ENCODE measurements at regions not wholly inside any gene's neighbourhood (a gene's known extent, or its start where the extent isn't known, plus 50 kb on each side); places are given as distances from the start of the nearest gene placed in this dataset.

DNA sequence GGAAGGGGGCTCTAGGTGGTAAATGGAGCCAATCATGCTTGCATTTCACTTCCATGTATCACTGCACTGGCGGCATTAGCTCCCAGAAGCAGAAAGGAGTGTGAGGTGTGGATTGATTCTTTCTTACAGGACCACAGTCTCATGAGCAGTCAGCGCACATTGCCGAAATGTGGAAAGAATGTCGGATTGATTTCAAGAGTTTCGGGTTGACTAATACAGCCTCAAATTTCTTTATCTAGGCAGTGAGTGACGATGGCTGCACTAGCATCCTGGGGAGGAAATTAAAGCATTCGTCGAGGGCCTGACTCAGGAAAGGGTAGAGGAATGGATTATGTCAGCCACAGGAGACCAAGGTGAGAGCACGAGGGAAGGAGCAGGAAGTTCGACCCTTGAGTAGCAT is 222.8 kb upstream of the CDYL start:
- DNase-seq (ENCODE audit: low read depth, low spot score) (no peak), ATAC-seq (no peak)
- POLR2A ChIA-PET = no interaction called here
- Histone ChIP-seq H3K4me1 (ENCODE audit: control insufficient read depth, insufficient read depth, low read length) (no peaks in the 10 kb centered on the region), H3K27me3 (ENCODE audit: control insufficient read depth, insufficient read depth, low read length) (no peaks in the 10 kb centered on the region), H3K36me3 (ENCODE audit: control insufficient read depth, insufficient read depth, low read length) (no peaks in the 10 kb centered on the region), H3K27ac (ENCODE audit: low read length) (no peak overlapping the region), H3K9me3 (ENCODE audit: control insufficient read depth, insufficient read depth, low read depth, low read length) (no peaks in the 10 kb centered on the region), H3K4me3 (ENCODE audit: low read depth in 2 of 2, low read length in 2 of 2) (no peak overlapping the region)
- TF ChIP-seq, protein P1, sequence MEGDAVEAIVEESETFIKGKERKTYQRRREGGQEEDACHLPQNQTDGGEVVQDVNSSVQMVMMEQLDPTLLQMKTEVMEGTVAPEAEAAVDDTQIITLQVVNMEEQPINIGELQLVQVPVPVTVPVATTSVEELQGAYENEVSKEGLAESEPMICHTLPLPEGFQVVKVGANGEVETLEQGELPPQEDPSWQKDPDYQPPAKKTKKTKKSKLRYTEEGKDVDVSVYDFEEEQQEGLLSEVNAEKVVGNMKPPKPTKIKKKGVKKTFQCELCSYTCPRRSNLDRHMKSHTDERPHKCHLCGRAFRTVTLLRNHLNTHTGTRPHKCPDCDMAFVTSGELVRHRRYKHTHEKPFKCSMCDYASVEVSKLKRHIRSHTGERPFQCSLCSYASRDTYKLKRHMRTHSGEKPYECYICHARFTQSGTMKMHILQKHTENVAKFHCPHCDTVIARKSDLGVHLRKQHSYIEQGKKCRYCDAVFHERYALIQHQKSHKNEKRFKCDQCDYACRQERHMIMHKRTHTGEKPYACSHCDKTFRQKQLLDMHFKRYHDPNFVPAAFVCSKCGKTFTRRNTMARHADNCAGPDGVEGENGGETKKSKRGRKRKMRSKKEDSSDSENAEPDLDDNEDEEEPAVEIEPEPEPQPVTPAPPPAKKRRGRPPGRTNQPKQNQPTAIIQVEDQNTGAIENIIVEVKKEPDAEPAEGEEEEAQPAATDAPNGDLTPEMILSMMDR (IDR thresholded peaks at IDR 0.05) = no peak
- TF ChIP-seq POLR2AphosphoS5 (IDR thresholded peaks at IDR 0.05; ENCODE audit: low read depth, low read length) (no peak), TCF7L2 (IDR thresholded peaks at IDR 0.05; ENCODE audit: low read depth, low read length) (no peak), SIN3A (IDR thresholded peaks at IDR 0.05; ENCODE audit: borderline replicate concordance, insufficient read depth, low read depth, low read length) (no peak)
- TF ChIP-seq, protein P2, sequence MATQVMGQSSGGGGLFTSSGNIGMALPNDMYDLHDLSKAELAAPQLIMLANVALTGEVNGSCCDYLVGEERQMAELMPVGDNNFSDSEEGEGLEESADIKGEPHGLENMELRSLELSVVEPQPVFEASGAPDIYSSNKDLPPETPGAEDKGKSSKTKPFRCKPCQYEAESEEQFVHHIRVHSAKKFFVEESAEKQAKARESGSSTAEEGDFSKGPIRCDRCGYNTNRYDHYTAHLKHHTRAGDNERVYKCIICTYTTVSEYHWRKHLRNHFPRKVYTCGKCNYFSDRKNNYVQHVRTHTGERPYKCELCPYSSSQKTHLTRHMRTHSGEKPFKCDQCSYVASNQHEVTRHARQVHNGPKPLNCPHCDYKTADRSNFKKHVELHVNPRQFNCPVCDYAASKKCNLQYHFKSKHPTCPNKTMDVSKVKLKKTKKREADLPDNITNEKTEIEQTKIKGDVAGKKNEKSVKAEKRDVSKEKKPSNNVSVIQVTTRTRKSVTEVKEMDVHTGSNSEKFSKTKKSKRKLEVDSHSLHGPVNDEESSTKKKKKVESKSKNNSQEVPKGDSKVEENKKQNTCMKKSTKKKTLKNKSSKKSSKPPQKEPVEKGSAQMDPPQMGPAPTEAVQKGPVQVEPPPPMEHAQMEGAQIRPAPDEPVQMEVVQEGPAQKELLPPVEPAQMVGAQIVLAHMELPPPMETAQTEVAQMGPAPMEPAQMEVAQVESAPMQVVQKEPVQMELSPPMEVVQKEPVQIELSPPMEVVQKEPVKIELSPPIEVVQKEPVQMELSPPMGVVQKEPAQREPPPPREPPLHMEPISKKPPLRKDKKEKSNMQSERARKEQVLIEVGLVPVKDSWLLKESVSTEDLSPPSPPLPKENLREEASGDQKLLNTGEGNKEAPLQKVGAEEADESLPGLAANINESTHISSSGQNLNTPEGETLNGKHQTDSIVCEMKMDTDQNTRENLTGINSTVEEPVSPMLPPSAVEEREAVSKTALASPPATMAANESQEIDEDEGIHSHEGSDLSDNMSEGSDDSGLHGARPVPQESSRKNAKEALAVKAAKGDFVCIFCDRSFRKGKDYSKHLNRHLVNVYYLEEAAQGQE (IDR thresholded peaks at IDR 0.05; ENCODE audit: insufficient read depth in 1 of 2, low read depth in 2 of 2, low read length in 1 of 2) = no peak
- no TSS peak for BruUV-seq (replicated peaks)
- intact Hi-C loops (cut with micrococcal nuclease; ENCODE audit: unreplicated experiment) = no loop called here
- in situ Hi-C loops (cut with HindIII; ENCODE audit: low pct_unique_long_range_greater_than_20kb, low sequenced_read_pairs) = no loop called here
- CTCF ChIA-PET = no interaction called here

DNA sequence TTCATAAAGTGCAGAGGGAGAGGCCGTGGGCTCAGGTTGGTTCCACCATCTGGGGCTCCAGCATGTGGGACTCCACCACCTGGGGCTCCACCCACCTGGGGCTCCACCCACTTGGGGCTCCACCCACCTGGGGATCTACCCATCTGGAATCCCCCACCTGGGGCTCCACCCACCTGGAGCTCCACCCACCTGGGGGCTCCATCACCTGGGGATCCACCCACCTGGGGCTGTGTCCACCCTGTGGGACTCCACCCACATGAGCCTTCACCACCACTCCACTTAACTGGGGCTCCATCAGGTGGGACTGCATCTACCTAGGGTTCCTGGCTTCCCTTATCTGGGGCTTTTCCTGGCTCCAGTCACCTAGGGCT is 226.0 kb upstream of the CDYL start:
- no peak for TF ChIP-seq TCF7L2 (IDR thresholded peaks at IDR 0.05; ENCODE audit: low read depth, low read length)
- ATAC-seq = no peak
- ChIA-PET POLR2A (no interaction called here), CTCF (interaction anchor here (0.5 kb wide), 1 partner anchor 80 kb away, joined by 3 read pairs; no protein-coding TSS in a partner anchor)
- H3K9me3 ChIP-seq (ENCODE audit: control insufficient read depth, insufficient read depth, low read depth, low read length) = no peaks in the 10 kb centered on the region
- H3K27ac ChIP-seq (ENCODE audit: low read length) = no peak overlapping the region
- no peaks in the 10 kb centered on the region for H3K27me3 ChIP-seq (ENCODE audit: control insufficient read depth, insufficient read depth, low read length)
- H3K4me3 ChIP-seq (ENCODE audit: low read depth in 2 of 2, low read length in 2 of 2) = no peak overlapping the region
- no peaks in the 10 kb centered on the region for H3K36me3 ChIP-seq (ENCODE audit: control insufficient read depth, insufficient read depth, low read length)
- H3K4me1 ChIP-seq (ENCODE audit: control insufficient read depth, insufficient read depth, low read length) = no peaks in the 10 kb centered on the region
- no peak for DNase-seq (ENCODE audit: low read depth, low spot score)
- no TSS peak for BruUV-seq (replicated peaks)
- in situ Hi-C loops (cut with HindIII; ENCODE audit: low pct_unique_long_range_greater_than_20kb, low sequenced_read_pairs) (no loop called here), intact Hi-C loops (cut with micrococcal nuclease; ENCODE audit: unreplicated experiment) (no loop called here)

DNA sequence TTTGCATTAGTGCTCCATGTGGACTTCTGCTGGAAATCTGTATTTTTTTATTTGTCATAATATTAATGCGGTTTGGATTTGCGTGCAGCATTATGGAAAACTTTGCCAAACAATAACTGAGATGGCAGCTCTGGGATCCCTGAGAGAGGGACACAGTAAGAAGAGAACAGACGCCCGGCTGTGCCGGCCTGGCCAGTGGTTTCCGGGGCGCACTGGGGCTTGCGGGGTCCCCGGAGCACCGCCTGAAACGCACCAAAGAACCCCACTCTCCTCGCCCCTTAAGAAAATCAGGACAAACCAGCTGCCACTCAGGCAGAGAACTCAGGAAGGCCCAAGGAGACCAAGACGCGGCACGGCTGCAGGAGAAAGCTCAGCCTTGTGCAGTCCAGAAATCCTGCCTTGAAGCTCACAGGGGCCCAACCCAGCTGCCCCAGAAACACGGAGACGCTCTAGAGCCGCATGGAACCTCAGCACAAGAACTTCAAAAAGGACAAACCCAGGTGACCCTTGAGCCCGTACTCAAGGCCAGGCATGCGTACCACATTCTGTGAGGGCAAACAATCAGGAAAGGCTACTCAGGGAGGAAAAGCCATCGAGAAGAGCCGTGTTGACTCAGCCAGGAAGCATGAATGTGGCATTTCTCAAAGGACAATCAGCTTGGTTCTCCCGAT is 226.5 kb upstream of the CDYL start:
- Histone ChIP-seq H3K4me1 (ENCODE audit: control insufficient read depth, insufficient read depth, low read length) (no peaks in the 10 kb centered on the region), H3K4me3 (ENCODE audit: low read depth in 2 of 2, low read length in 2 of 2) (no peak overlapping the region), H3K36me3 (ENCODE audit: control insufficient read depth, insufficient read depth, low read length) (no peaks in the 10 kb centered on the region), H3K27ac (ENCODE audit: low read length) (no peak overlapping the region), H3K9me3 (ENCODE audit: control insufficient read depth, insufficient read depth, low read depth, low read length) (no peaks in the 10 kb centered on the region), H3K27me3 (ENCODE audit: control insufficient read depth, insufficient read depth, low read length) (no peaks in the 10 kb centered on the region)
- DNase-seq (ENCODE audit: low read depth, low spot score) (no peak), ATAC-seq (no peak)
- in situ Hi-C loops (cut with HindIII; ENCODE audit: low pct_unique_long_range_greater_than_20kb, low sequenced_read_pairs) (no loop called here), intact Hi-C loops (cut with micrococcal nuclease; ENCODE audit: unreplicated experiment) (no loop called here)
- TF ChIP-seq POLR2AphosphoS5 (IDR thresholded peaks at IDR 0.05; ENCODE audit: low read depth, low read length) (no peak), SIN3A (IDR thresholded peaks at IDR 0.05; ENCODE audit: borderline replicate concordance, insufficient read depth, low read depth, low read length) (no peak)
- BruUV-seq (replicated peaks) = no TSS peak
- POLR2A ChIA-PET = no interaction called here
- CTCF ChIA-PET = interaction anchor here (0.5 kb wide), 1 partner anchor 81 kb away, joined by 3 read pairs; no protein-coding TSS in a partner anchor

All from Panc1 (cell line).